Astrocyte of the spinal cord (primary cell): ENCODE measurements at regions not wholly inside any gene's neighbourhood (a gene's known extent, or its start where the extent isn't known, plus 50 kb on each side); places are given as distances from the start of the nearest gene placed in this dataset.
A peak's percentile ranks its signal among the peaks of the same experiment; 100 is the strongest.

Experiments used
- DNase-seq: peaks from one replicate; pipeline ENCODE4 v3.0.0; 2011; ENCODE audit warnings: low read depth, low spot score
- H3K4me3 ChIP-seq: 2 replicates; pipeline ENCODE4 v1.5.1; 2011; ENCODE audit warnings: low read depth, mild to moderate bottlenecking, low read length, moderate library complexity
- in situ Hi-C: cut with HindIII; loops from 2 replicates; pipeline ENCODE4 v1.10.0; 2017; ENCODE audit warnings: low sequenced_read_pairs
- TF ChIP-seq, protein P1 (sequence below): IDR thresholded peaks from 2 replicates; pipeline ENCODE4 v1.5.1; 2012; ENCODE audit warnings: low read depth, mild to moderate bottlenecking, low read length, inconsistent platforms

DNA sequence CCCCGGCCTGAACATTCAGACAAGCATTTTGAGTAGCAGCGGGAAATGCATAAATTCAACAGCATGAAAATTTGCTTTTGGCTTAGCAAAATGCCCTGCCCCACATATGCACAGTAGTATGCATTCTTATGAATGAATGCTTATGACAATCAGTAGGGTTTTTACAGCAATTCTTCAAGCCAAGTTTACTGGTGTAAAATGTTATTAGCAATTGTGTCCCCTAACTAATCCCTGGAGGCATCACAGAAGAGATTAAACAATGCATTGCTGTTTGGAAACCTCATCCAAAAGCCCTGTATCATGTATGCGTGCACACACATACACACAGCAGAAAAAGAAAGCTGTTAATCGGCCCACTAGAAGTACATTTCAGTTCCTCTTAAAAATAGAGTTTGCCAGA is 406.5 kb downstream of the LRIG3 start:
- in situ Hi-C loops = no loop called here
- TF ChIP-seq, protein P1, sequence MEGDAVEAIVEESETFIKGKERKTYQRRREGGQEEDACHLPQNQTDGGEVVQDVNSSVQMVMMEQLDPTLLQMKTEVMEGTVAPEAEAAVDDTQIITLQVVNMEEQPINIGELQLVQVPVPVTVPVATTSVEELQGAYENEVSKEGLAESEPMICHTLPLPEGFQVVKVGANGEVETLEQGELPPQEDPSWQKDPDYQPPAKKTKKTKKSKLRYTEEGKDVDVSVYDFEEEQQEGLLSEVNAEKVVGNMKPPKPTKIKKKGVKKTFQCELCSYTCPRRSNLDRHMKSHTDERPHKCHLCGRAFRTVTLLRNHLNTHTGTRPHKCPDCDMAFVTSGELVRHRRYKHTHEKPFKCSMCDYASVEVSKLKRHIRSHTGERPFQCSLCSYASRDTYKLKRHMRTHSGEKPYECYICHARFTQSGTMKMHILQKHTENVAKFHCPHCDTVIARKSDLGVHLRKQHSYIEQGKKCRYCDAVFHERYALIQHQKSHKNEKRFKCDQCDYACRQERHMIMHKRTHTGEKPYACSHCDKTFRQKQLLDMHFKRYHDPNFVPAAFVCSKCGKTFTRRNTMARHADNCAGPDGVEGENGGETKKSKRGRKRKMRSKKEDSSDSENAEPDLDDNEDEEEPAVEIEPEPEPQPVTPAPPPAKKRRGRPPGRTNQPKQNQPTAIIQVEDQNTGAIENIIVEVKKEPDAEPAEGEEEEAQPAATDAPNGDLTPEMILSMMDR = no peak
- DNase-seq = no peak
- no peak overlapping the region for H3K4me3 ChIP-seq

DNA sequence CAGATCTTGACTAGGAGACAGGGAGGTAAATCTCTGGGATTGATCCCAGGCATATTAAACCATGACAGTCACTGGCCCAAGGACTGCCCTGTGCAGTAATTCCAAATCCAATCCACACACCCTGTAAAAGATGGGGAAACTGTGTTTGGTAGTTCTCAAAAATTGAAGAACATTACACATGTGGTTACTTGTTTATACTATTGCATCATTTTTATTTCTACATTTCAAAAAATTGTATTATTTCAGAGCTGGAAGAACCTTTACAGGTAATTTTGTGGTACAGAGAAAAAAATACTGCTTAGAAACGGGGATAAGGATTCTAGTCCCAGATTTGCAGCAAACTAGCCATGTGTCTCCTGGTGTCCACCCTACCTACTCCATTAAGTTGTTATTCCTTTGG is 400.5 kb downstream of the LRIG3 start:
- TF ChIP-seq, protein P1 = no peak
- in situ Hi-C loops = no loop called here

DNA sequence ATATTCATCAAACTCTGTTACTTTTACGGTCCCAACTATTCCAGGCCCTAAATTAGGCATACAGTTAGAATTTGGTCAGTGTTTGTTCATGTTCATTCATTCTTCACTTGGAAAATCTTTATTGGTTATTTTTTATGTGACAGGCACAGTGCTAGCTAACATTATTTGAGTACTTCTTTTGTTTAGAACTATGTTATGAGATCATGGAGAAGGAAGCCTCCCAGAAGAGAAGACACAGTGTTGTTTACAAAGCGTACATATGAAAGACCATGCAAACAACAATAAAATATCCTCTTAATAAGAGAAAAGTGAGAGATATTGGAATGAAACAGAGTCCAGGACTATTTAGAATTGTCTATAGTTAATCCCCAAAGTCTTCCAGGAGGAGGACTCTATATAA is 399.2 kb downstream of the LRIG3 start:
- DNase-seq = no peak
- TF ChIP-seq, protein P1 = no peak
- in situ Hi-C loops = no loop called here
- H3K4me3 ChIP-seq = no peak overlapping the region

More for the DNA sequence above, 400.5 kb downstream of the LRIG3 start:
- no peak overlapping the region for H3K4me3 ChIP-seq
- DNase-seq = no peak

DNA sequence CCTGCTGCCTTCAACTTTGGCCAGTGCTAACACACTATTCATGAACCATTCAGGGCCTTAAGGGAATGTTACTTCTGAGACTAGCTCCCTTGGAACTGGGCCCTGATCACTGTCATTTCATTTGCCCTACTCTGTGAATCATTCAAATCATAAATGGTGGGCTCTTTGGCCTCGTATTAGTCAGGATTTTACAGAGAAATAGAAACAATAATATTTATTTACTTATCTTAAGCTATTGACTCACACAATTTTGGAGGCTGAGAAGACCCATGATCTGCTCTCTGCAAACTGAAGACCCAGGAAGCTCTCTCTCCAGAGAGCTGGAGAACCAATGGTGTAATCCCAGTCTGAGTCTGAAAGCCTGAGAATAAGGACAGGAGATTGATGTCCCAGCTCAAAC is 398.5 kb downstream of the LRIG3 start:
- TF ChIP-seq, protein P1 = no peak
- no peak overlapping the region for H3K4me3 ChIP-seq
- DNase-seq = no peak
- in situ Hi-C loops = no loop called here

DNA sequence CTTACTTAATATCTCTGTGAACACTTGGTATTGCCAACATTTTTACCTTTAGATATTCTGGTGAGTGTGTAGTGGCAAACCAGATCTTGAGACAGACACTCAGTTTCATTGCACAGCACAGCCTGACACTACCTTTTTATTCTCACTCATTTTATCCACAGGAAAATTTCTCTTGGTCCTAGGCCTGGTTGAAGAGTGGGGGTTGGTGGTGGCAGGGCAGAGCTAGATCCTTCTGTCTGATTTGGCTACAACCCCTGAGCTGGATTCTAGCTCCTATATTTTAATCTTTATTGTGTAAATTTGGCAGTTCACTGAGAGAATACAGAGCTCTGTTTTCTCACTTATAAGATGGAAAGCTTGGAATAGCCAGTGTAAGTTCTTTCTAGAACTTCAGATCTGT is 396.9 kb downstream of the LRIG3 start:
- TF ChIP-seq, protein P1 = no peak
- DNase-seq = no peak
- H3K4me3 ChIP-seq = no peak overlapping the region
- in situ Hi-C loops = no loop called here

DNA sequence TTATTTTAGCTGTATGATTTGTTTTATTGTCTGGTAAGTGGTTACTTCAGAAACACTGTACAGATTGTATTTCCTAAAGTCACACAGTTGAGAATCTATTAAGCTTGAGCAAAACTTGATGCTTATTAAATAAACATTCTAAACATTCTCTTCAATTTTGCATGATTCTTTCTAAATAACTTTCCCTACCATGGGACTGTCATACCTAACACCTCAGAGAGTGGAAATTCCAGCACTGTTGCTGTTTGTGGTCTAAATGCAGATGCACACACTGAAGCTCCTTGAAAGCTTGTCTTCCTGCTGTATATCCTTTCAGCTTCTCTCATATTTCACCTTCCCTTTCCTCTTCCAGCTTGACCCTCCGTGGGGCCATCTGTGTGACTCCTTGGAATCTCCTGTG is 392.0 kb downstream of the LRIG3 start:
- in situ Hi-C loops = loop anchor here (25.0 kb wide), 1 partner anchor 191 kb away; no protein-coding TSS in a partner anchor
- no peak overlapping the region for H3K4me3 ChIP-seq
- TF ChIP-seq, protein P1 = no peak
- DNase-seq = peak; percentile 18

DNA sequence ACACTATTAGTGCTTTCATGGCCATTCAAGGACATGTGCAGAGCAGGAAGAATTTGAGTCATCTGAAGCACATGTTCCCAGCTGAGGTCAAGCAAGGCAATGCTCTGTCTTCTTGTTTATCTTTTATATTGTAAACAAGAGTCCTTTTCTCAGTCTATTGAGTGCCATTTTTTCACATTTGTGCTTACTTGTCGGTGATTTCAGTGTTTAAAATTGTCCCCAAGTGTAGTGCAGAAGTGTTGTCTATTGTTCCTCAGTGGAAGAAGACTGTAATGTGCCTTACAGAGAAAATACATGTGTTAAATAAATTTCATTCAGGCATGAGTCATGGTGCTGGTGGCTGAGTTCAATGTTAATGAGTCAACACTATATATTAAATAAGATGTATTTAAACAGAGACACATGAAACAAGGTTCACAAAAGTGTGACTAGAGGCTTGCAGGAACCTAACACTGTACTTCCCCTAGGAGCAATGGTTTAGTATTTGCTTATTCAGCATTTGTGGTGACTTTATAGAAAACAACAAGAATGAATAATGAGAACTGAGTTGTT is 391.1 kb downstream of the LRIG3 start:
- DNase-seq = peak; percentile 86
- TF ChIP-seq, protein P1 = no peak
- in situ Hi-C loops = loop anchor here (25.0 kb wide), 1 partner anchor 192 kb away; no protein-coding TSS in a partner anchor
- H3K4me3 ChIP-seq = no peak overlapping the region
